ENCODE measurements at regions not wholly inside any gene's neighbourhood (a gene's known extent, or its start where the extent isn't known, plus 50 kb on each side); places are given as distances from the start of the nearest gene placed in this dataset.

- TF ChIP-seq CTCF (IDR thresholded peaks at IDR 0.05; ENCODE audit: insufficient read depth, low read depth, low read length, missing control alignments): peak; percentile 21
- peak; percentile 5 for DNase-seq (ENCODE audit: low read depth)
- H3K4me3 ChIP-seq (ENCODE audit: low read length): no peak overlapping the region
Measured at GRCh38 chr2:35035883-35036282, 1319.7 kb upstream of the CRIM1 start.

GRCh38 chr2:35033748-35034147, 1321.8 kb upstream of the CRIM1 start:
- TF ChIP-seq CTCF (IDR thresholded peaks at IDR 0.05; ENCODE audit: insufficient read depth, low read depth, low read length, missing control alignments): no peak
- no peak for DNase-seq (ENCODE audit: low read depth)
- no peak overlapping the region for H3K4me3 ChIP-seq (ENCODE audit: low read length)

GRCh38 chr2:35023545-35023944, 1332.0 kb upstream of the CRIM1 start:
- no peak for TF ChIP-seq CTCF (IDR thresholded peaks at IDR 0.05; ENCODE audit: insufficient read depth, low read depth, low read length, missing control alignments)
- H3K4me3 ChIP-seq (ENCODE audit: low read length): no peak overlapping the region
- DNase-seq (ENCODE audit: low read depth): no peak

GRCh38 chr2:35000453-35000852, 1355.1 kb upstream of the CRIM1 start:
- TF ChIP-seq CTCF (IDR thresholded peaks at IDR 0.05; ENCODE audit: insufficient read depth, low read depth, low read length, missing control alignments): no peak
- H3K4me3 ChIP-seq (ENCODE audit: low read length): no peak overlapping the region
- DNase-seq (ENCODE audit: low read depth): no peak

- no peak for DNase-seq (ENCODE audit: low read depth)
- TF ChIP-seq CTCF (IDR thresholded peaks at IDR 0.05; ENCODE audit: insufficient read depth, low read depth, low read length, missing control alignments): no peak
- no peak overlapping the region for H3K4me3 ChIP-seq (ENCODE audit: low read length)
Measured at GRCh38 chr2:34998741-34999140, 1356.8 kb upstream of the CRIM1 start.

- no peak for TF ChIP-seq CTCF (IDR thresholded peaks at IDR 0.05; ENCODE audit: insufficient read depth, low read depth, low read length, missing control alignments)
- no peak overlapping the region for H3K4me3 ChIP-seq (ENCODE audit: low read length)
- no peak for DNase-seq (ENCODE audit: low read depth)
Measured at GRCh38 chr2:34997779-34998178, 1357.8 kb upstream of the CRIM1 start.

- no peak overlapping the region for H3K4me3 ChIP-seq (ENCODE audit: low read length)
- no peak for TF ChIP-seq CTCF (IDR thresholded peaks at IDR 0.05; ENCODE audit: insufficient read depth, low read depth, low read length, missing control alignments)
- no peak for DNase-seq (ENCODE audit: low read depth)
Measured at GRCh38 chr2:34995196-34995595, 1360.4 kb upstream of the CRIM1 start.
